Neural progenitor cell (in vitro differentiated cells): ENCODE measurements at regions not wholly inside any gene's neighbourhood (a gene's known extent, or its start where the extent isn't known, plus 50 kb on each side); places are given as distances from the start of the nearest gene placed in this dataset.

Source experiments
- EZH2 ChIP-seq: fragments of 200-600 bp; sonication (generic); IDR thresholded peaks from 2 replicates; pipeline ENCODE4 v1.6.1; 2017; ENCODE audit warnings: antibody characterized with exemption, mild to moderate bottlenecking, moderate library complexity
- EZH2phosphoT487 ChIP-seq: fragments of 200-600 bp; sonication (generic); IDR thresholded peaks from 2 replicates; pipeline ENCODE4 v1.6.1; 2017; ENCODE audit warnings: antibody characterized with exemption
- TF ChIP-seq, protein P1 (sequence below): fragments of 200-600 bp; sonication (generic); IDR thresholded peaks from 2 replicates; pipeline ENCODE4 v1.5.1; 2017; ENCODE audit warnings: antibody characterized with exemption, mild to moderate bottlenecking

DNA sequence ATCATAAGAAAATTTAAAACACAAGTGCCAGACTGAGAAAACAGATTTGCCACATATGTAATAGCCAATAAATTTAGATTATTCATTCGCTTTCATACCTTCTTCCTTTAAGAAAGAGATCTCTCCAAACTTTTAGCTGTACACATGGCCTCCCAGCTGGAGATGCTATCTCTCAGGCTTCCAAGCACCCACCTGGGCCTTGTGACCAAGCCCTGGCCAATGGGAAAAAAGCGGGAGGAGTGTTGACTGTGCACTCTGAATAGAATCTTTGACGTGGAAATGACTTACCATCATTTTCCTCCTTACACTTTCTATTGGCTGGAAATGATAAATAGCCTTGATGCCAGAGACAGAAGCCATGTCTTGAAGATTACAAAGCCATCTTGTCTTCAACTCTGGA is 1106.6 kb downstream of the TBL1XR1 start:
- TF ChIP-seq, protein P1, sequence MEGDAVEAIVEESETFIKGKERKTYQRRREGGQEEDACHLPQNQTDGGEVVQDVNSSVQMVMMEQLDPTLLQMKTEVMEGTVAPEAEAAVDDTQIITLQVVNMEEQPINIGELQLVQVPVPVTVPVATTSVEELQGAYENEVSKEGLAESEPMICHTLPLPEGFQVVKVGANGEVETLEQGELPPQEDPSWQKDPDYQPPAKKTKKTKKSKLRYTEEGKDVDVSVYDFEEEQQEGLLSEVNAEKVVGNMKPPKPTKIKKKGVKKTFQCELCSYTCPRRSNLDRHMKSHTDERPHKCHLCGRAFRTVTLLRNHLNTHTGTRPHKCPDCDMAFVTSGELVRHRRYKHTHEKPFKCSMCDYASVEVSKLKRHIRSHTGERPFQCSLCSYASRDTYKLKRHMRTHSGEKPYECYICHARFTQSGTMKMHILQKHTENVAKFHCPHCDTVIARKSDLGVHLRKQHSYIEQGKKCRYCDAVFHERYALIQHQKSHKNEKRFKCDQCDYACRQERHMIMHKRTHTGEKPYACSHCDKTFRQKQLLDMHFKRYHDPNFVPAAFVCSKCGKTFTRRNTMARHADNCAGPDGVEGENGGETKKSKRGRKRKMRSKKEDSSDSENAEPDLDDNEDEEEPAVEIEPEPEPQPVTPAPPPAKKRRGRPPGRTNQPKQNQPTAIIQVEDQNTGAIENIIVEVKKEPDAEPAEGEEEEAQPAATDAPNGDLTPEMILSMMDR, result no peak
- TF ChIP-seq EZH2, result no peak
- TF ChIP-seq EZH2phosphoT487, result no peak
